Right atrium auricular region (tissue), 2 donors: ENCODE measurements at regions not wholly inside any gene's neighbourhood (a gene's known extent, or its start where the extent isn't known, plus 50 kb on each side); places are given as distances from the start of the nearest gene placed in this dataset.
A peak's percentile ranks its signal among the peaks of the same experiment; 100 is the strongest.

Experiments
- DNase-seq: peaks from one replicate; pipeline ENCODE4 v3.0.0-alpha.2; 2019; ENCODE audit warnings: low spot score
- H3K27ac ChIP-seq, 2 donors: fragments of 200-600 bp; sonication (generic); 1 replicate in 1 of 2; 2 replicates in 1 of 2; pipeline ENCODE4 v1.5.1; 2016 to 2019
- H3K27me3 ChIP-seq, 2 donors: fragments of 200-600 bp; sonication (generic); one replicate each; pipeline versions ENCODE4 v1.5.1 to v1.6.0; 2017 to 2019
- H3K36me3 ChIP-seq: fragments of 200-600 bp; sonication (generic); one replicate; pipeline ENCODE4 v1.5.1; 2016
- H3K4me1 ChIP-seq, 2 donors: fragments of 200-600 bp; sonication (generic); one replicate each; pipeline versions ENCODE4 v1.5.1 to v1.6.0; 2017 to 2019
- H3K4me3 ChIP-seq, 2 donors: fragments of 200-600 bp; sonication (generic); 1 replicate in 1 of 2; 2 replicates in 1 of 2; pipeline ENCODE4 v1.5.1; 2017 to 2019; ENCODE audit warnings: mild to moderate bottlenecking in 1 of 2, moderate library complexity in 1 of 2
- H3K9me3 ChIP-seq, 2 donors: fragments of 200-600 bp; sonication (generic); one replicate each; pipeline ENCODE4 v1.5.1; 2019
- TF ChIP-seq, protein P1 (sequence below), 2 donors: fragments of 200-600 bp; sonication (generic); IDR thresholded peaks; one replicate each; pipeline ENCODE4 v1.5.1; 2019; ENCODE audit warnings: antibody characterized with exemption in 2 of 2

DNA sequence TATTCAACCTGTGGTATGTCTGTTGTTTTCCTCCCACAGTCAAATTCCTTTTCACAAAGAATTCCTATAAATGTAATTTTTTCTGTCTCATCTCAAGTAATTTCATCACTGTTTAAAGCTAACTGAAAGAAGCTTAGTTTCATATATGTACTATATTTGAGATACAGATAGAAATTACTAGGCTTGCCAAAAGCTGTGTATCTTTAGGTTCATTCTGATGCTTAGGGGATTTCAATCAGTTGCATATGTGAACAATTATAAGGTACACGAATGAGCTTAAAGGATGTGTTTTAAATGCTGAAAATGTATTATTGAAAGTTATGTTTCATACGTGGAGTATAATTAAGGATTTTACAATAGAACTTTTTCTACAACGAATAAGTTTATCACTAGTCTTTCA is 59.2 kb upstream of the DSG1 start:
- no peaks in the 10 kb centered on the region for H3K36me3 ChIP-seq
- no peaks in the 10 kb centered on the region for H3K9me3 ChIP-seq
- H3K4me3 ChIP-seq, result no peak overlapping the region
- no peak overlapping the region for H3K27ac ChIP-seq
- H3K4me1 ChIP-seq, result no peaks in the 10 kb centered on the region
- no peaks in the 10 kb centered on the region for H3K27me3 ChIP-seq
- no peak for DNase-seq
- TF ChIP-seq, protein P1, sequence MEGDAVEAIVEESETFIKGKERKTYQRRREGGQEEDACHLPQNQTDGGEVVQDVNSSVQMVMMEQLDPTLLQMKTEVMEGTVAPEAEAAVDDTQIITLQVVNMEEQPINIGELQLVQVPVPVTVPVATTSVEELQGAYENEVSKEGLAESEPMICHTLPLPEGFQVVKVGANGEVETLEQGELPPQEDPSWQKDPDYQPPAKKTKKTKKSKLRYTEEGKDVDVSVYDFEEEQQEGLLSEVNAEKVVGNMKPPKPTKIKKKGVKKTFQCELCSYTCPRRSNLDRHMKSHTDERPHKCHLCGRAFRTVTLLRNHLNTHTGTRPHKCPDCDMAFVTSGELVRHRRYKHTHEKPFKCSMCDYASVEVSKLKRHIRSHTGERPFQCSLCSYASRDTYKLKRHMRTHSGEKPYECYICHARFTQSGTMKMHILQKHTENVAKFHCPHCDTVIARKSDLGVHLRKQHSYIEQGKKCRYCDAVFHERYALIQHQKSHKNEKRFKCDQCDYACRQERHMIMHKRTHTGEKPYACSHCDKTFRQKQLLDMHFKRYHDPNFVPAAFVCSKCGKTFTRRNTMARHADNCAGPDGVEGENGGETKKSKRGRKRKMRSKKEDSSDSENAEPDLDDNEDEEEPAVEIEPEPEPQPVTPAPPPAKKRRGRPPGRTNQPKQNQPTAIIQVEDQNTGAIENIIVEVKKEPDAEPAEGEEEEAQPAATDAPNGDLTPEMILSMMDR (IDR thresholded peaks at IDR 0.05), result no peak

- DNase-seq, result no peak
- Histone ChIP-seq H3K27me3 (no peaks in the 10 kb centered on the region), H3K36me3 (no peaks in the 10 kb centered on the region), H3K4me3 (no peak overlapping the region), H3K4me1 (no peaks in the 10 kb centered on the region), H3K27ac (peak overlapping the region; percentile 44 to 85), H3K9me3 (no peaks in the 10 kb centered on the region)
- TF ChIP-seq, protein P1 (IDR thresholded peaks at IDR 0.05), result no peak
Observed at GRCh38 chr18:31261792-31262582, 56.0 kb upstream of the DSG1 start.

- DNase-seq, result no peak
- H3K27me3 ChIP-seq, result no peaks in the 10 kb centered on the region
- no peak overlapping the region for H3K27ac ChIP-seq
- peaks cover 0 to 9% of the 10 kb centered on the region in 2 donors for H3K4me1 ChIP-seq
- no peaks in the 10 kb centered on the region for H3K36me3 ChIP-seq
- TF ChIP-seq, protein P1 (IDR thresholded peaks at IDR 0.05), result no peak
- no peak overlapping the region for H3K4me3 ChIP-seq
- H3K9me3 ChIP-seq, result no peaks in the 10 kb centered on the region
Observed at GRCh38 chr18:31267823-31268481, 50.0 kb upstream of the DSG1 start.
